ENCODE measurements at regions not wholly inside any gene's neighbourhood (a gene's known extent, or its start where the extent isn't known, plus 50 kb on each side); places are given as distances from the start of the nearest gene placed in this dataset.

DNA sequence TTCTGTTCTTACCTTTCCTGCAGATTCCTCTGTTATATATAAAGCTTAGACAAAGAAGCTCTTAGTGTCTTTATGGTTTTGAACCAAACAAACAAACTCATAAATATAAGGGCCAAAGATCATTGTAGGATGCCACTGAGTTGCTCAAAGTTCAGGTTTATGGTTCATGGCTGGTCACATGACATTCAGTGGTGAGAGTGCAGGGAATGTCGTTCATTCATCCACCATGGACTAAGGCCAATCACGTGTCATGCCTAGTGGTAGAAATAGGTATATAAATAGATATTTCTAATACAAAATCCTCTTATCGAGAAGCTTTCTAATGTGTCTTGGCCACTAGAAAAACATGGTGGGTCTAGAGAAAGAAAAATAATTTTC lies 119.4 kb downstream of the GATA3 start:
- TF ChIP-seq, protein P1, sequence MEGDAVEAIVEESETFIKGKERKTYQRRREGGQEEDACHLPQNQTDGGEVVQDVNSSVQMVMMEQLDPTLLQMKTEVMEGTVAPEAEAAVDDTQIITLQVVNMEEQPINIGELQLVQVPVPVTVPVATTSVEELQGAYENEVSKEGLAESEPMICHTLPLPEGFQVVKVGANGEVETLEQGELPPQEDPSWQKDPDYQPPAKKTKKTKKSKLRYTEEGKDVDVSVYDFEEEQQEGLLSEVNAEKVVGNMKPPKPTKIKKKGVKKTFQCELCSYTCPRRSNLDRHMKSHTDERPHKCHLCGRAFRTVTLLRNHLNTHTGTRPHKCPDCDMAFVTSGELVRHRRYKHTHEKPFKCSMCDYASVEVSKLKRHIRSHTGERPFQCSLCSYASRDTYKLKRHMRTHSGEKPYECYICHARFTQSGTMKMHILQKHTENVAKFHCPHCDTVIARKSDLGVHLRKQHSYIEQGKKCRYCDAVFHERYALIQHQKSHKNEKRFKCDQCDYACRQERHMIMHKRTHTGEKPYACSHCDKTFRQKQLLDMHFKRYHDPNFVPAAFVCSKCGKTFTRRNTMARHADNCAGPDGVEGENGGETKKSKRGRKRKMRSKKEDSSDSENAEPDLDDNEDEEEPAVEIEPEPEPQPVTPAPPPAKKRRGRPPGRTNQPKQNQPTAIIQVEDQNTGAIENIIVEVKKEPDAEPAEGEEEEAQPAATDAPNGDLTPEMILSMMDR (optimal IDR thresholded peaks at IDR 0.05 in 1 of 3, IDR thresholded peaks at IDR 0.05 in 1 of 3, conservative IDR thresholded peaks at IDR 0.05 in 1 of 3; ENCODE audit: extremely low read depth in 1 of 3, insufficient read depth in 2 of 3, low read length in 3 of 3), result no peak
- no peak for TF ChIP-seq EZH2 (IDR thresholded peaks at IDR 0.05; ENCODE audit: low read length)
